GM19455 (cell line): ENCODE measurements at regions not wholly inside any gene's neighbourhood (a gene's known extent, or its start where the extent isn't known, plus 50 kb on each side); places are given as distances from the start of the nearest gene placed in this dataset.
"Not testable (repeated sequence)": the region's sequence is repeated elsewhere in the genome, so short reads cannot be mapped to it uniquely, and the experiment has no call there.

Experiments used
- ATAC-seq: cut with Tn5 transposase; IDR thresholded peaks from one replicate; pipeline ENCODE4 v1.9.1; 2021; ENCODE audit not compliant: unreplicated experiment

GRCh38 chr5:86143837-86144236 lies 473.9 kb upstream of the COX7C start:
- no peak for ATAC-seq

- ATAC-seq: no peak
Measured at GRCh38 chr5:86152988-86153560, 464.7 kb upstream of the COX7C start.

- no peak for ATAC-seq
Measured at GRCh38 chr5:86155796-86156195, 461.9 kb upstream of the COX7C start.

- ATAC-seq: no peak
Measured at GRCh38 chr5:86170194-86170593, 447.5 kb upstream of the COX7C start.

- ATAC-seq: peak; percentile 84
Measured at GRCh38 chr5:86175224-86175623, 442.5 kb upstream of the COX7C start.

GRCh38 chr5:86199287-86199686 lies 418.5 kb upstream of the COX7C start:
- ATAC-seq: no peak

GRCh38 chr5:86228147-86228546 lies 389.6 kb upstream of the COX7C start:
- no peak for ATAC-seq

- no peak for ATAC-seq
Measured at GRCh38 chr5:86232246-86232645, 385.5 kb upstream of the COX7C start.

- ATAC-seq: no peak
Measured at GRCh38 chr5:86244153-86244552, 373.6 kb upstream of the COX7C start.

GRCh38 chr5:86257871-86258270 lies 359.9 kb upstream of the COX7C start:
- ATAC-seq: no peak

- not testable (repeated sequence) for ATAC-seq
Measured at GRCh38 chr5:86284400-86285190, 333.1 kb upstream of the COX7C start.

GRCh38 chr5:86287437-86287836 lies 330.3 kb upstream of the COX7C start:
- ATAC-seq: not testable (repeated sequence)

- not testable (repeated sequence) for ATAC-seq
Measured at GRCh38 chr5:86289786-86290185, 328.0 kb upstream of the COX7C start.

- not testable (repeated sequence) for ATAC-seq
Measured at GRCh38 chr5:86292811-86293210, 324.9 kb upstream of the COX7C start.

- not testable (repeated sequence) for ATAC-seq
Measured at GRCh38 chr5:86302643-86303042, 315.1 kb upstream of the COX7C start.

- peak; percentile 60 for ATAC-seq
Measured at GRCh38 chr5:86305050-86305449, 312.7 kb upstream of the COX7C start.

GRCh38 chr5:86314951-86315350 lies 302.8 kb upstream of the COX7C start:
- ATAC-seq: no peak

- no peak for ATAC-seq
Measured at GRCh38 chr5:86320266-86320665, 297.5 kb upstream of the COX7C start.

GRCh38 chr5:86329318-86329717 lies 288.4 kb upstream of the COX7C start:
- ATAC-seq: no peak

- ATAC-seq: no peak
Measured at GRCh38 chr5:86330736-86331135, 287.0 kb upstream of the COX7C start.

GRCh38 chr5:86332851-86333250 lies 284.9 kb upstream of the COX7C start:
- ATAC-seq: no peak

GRCh38 chr5:86337667-86338460 lies 279.9 kb upstream of the COX7C start:
- ATAC-seq: no peak
